Retinal pigment epithelial cell (primary cell): ENCODE measurements at regions not wholly inside any gene's neighbourhood (a gene's known extent, or its start where the extent isn't known, plus 50 kb on each side); places are given as distances from the start of the nearest gene placed in this dataset.
A peak's percentile ranks its signal among the peaks of the same experiment; 100 is the strongest.

Experiments
- DNase-seq: peaks from one replicate; pipeline ENCODE4 v3.0.0-alpha.2; 2010; ENCODE audit warnings: low read depth
- H3K4me3 ChIP-seq: 2 replicates; pipeline ENCODE4 v1.5.1; 2011; ENCODE audit warnings: mild to moderate bottlenecking, low read length, control low read depth, moderate library complexity
- CTCF ChIP-seq: conservative IDR thresholded peaks from 2 replicates; pipeline ENCODE4 v1.5.1; 2011; ENCODE audit warnings: low read depth, low read length, control low read depth, inconsistent platforms

GRCh38 chr5:8842971-8843551, 702.8 kb downstream of the SEMA5A start:
- DNase-seq: no peak
- peak; percentile 56 for TF ChIP-seq CTCF
- no peak overlapping the region for H3K4me3 ChIP-seq

- no peak for DNase-seq
- no peak for TF ChIP-seq CTCF
- no peak overlapping the region for H3K4me3 ChIP-seq
Measured at GRCh38 chr5:8843771-8844170, 702.1 kb downstream of the SEMA5A start.

GRCh38 chr5:8844206-8844605, 701.7 kb downstream of the SEMA5A start:
- no peak overlapping the region for H3K4me3 ChIP-seq
- DNase-seq: no peak
- TF ChIP-seq CTCF: no peak

- no peak for TF ChIP-seq CTCF
- no peak overlapping the region for H3K4me3 ChIP-seq
- DNase-seq: no peak
Measured at GRCh38 chr5:8844847-8845246, 701.0 kb downstream of the SEMA5A start.

GRCh38 chr5:8845296-8845695, 700.6 kb downstream of the SEMA5A start:
- TF ChIP-seq CTCF: no peak
- H3K4me3 ChIP-seq: no peak overlapping the region
- no peak for DNase-seq

- DNase-seq: no peak
- no peak overlapping the region for H3K4me3 ChIP-seq
- no peak for TF ChIP-seq CTCF
Measured at GRCh38 chr5:8848366-8848765, 697.5 kb downstream of the SEMA5A start.

- no peak overlapping the region for H3K4me3 ChIP-seq
- DNase-seq: no peak
Measured at GRCh38 chr5:8848997-8849594, 696.8 kb downstream of the SEMA5A start.

More at GRCh38 chr5:8848997-8849594, 696.8 kb downstream of the SEMA5A start:
- TF ChIP-seq CTCF: no peak
